K562 (cell line): ENCODE measurements at regions not wholly inside any gene's neighbourhood (a gene's known extent, or its start where the extent isn't known, plus 50 kb on each side); places are given as distances from the start of the nearest gene placed in this dataset.

Source experiments
- ATAC-seq: fragments of 200-7000 bp; cut with Tn5 transposase; 3 replicates; pipeline ENCODE4 v1.9.1; 2020; ENCODE audit warnings: moderate library complexity
- BruUV-seq: library from RNA; stranded (reverse); fragments of 400-500 nt; replicated peaks from 2 replicates; lab custom pipeline; 2021; lab: Mats Ljungman, UMichigan
- CTCF ChIA-PET: fragments of 300-600 bp; formaldehyde crosslinking; extraction: SDS; loops from one replicate; lab custom pipeline; 2021; ENCODE audit warnings: low intra/inter-chr PET ratio; lab: Yijun Ruan, JAX
- POLR2A ChIA-PET: fragments of 300-600, 350-650 bp; sonication (Branson Sonifier 250); formaldehyde crosslinking; extraction: SDS; loops from one replicate; lab custom pipeline; 2021; ENCODE audit warnings: antibody characterized with exemption, inconsistent platforms; lab: Yijun Ruan, JAX
- DNase-seq, 4 experiments: peaks; one replicate each; pipeline versions ENCODE4 v3.0.0 to v3.0.0-alpha.2; 2011 to 2018; ENCODE audit warnings: low spot score in 3 of 4, mixed read lengths in 3 of 4; ENCODE audit errors: extremely low read depth in 1 of 4
- FAIRE-seq: peaks from 2 replicates; lab custom pipeline; 2011; peaks lifted over from hg19 to GRCh38; lab: Jason Lieb, UNC
- H2AFZ ChIP-seq: 2 replicates; pipeline ENCODE4 v1.6.0; 2011; ENCODE audit warnings: low read depth, low read length, control low read depth, inconsistent platforms
- H3K27ac ChIP-seq: fragments of 200-600 bp; 3 replicates; pipeline ENCODE4 v1.8.0; 2011; ENCODE audit warnings: low read depth, mild to moderate bottlenecking, control low read depth, inconsistent platforms, low read length, moderate library complexity, mixed read lengths; ENCODE audit errors: extremely low read depth
- H3K27me3 ChIP-seq, 2 experiments: fragments of 300-600 bp in 1 of 2; 2 replicates in 1 of 2; 3 replicates in 1 of 2; pipeline versions ENCODE4 v1.6.0 to v1.8.0; 2011; ENCODE audit warnings: inconsistent platforms in 2 of 2, low read length in 2 of 2, mild to moderate bottlenecking in 1 of 2, mixed read lengths in 1 of 2, moderate library complexity in 1 of 2; ENCODE audit not compliant: control insufficient read depth in 2 of 2, insufficient read depth in 2 of 2
- H3K36me3 ChIP-seq: fragments of 300-600 bp; 3 replicates; pipeline ENCODE4 v1.8.0; 2011; ENCODE audit warnings: mild to moderate bottlenecking, low read length, inconsistent platforms; ENCODE audit not compliant: control insufficient read depth, insufficient read depth
- H3K4me1 ChIP-seq, 2 experiments: fragments of 200-600 bp in 1 of 2; replicated peaks in 1 of 2; 2 replicates in 1 of 2; 3 replicates in 1 of 2; pipeline versions ENCODE4 v1.5.1 to v1.8.0; 2011; ENCODE audit warnings: inconsistent platforms in 2 of 2, low read length in 2 of 2, mild to moderate bottlenecking in 1 of 2, mixed read lengths in 1 of 2, moderate library complexity in 1 of 2; ENCODE audit not compliant: control insufficient read depth in 2 of 2, insufficient read depth in 2 of 2
- H3K4me2 ChIP-seq: 2 replicates; pipeline ENCODE4 v1.6.1; 2011; ENCODE audit warnings: low read length, control low read depth, inconsistent platforms, mixed read lengths; ENCODE audit not compliant: insufficient read depth
- H3K4me3 ChIP-seq: fragments of 200-600 bp; sonication (generic), shearing (Covaris generic); 2 replicates; pipeline ENCODE4 v1.5.1; 2016; ENCODE audit warnings: control low read depth, inconsistent platforms
- H3K79me2 ChIP-seq: fragments of 200-600 bp; 3 replicates; pipeline ENCODE4 v1.8.0; 2011; ENCODE audit warnings: low read length, inconsistent platforms; ENCODE audit not compliant: control insufficient read depth, insufficient read depth
- H3K9ac ChIP-seq, 2 experiments: 2 replicates each; pipeline versions ENCODE4 v1.6.0 to v1.6.1; 2011; ENCODE audit warnings: low read depth in 2 of 2, low read length in 2 of 2, control low read depth in 1 of 2, inconsistent platforms in 1 of 2, mild to moderate bottlenecking in 1 of 2, mixed read lengths in 1 of 2; ENCODE audit not compliant: insufficient read depth in 1 of 2
- H3K9me1 ChIP-seq: one replicate; pipeline ENCODE4 v1.6.0; 2011; ENCODE audit warnings: inconsistent platforms, mild to moderate bottlenecking, low read length, moderate library complexity; ENCODE audit not compliant: control insufficient read depth, insufficient read depth
- H3K9me3 ChIP-seq: replicated peaks from 2 replicates; pipeline ENCODE4 v1.5.1; 2011; ENCODE audit warnings: low read depth, low read length, inconsistent platforms; ENCODE audit not compliant: control insufficient read depth, insufficient read depth
- H4K20me1 ChIP-seq: replicated peaks from 2 replicates; pipeline ENCODE4 v1.6.1; 2011; ENCODE audit warnings: low read length, inconsistent platforms, mixed read lengths; ENCODE audit not compliant: control insufficient read depth, insufficient read depth
- CXXC5 ChIP-seq: fragments of 250-450 bp; sonication (Bioruptor Pico); IDR thresholded peaks from 2 replicates; pipeline ENCODE4 v1.8.0; 2022; ENCODE audit warnings: inconsistent platforms, mild to moderate bottlenecking, moderate library complexity
- FUS ChIP-seq: fragments of 200-400 bp; formaldehyde crosslinking; optimal IDR thresholded peaks from 2 replicates; pipeline ENCODE3; 2017; ENCODE audit warnings: low read depth, low read length
- RBM39 ChIP-seq: fragments of 200-400 bp; formaldehyde crosslinking; optimal IDR thresholded peaks from 2 replicates; pipeline ENCODE3; 2018; ENCODE audit warnings: low read depth, low read length
- TEAD1 ChIP-seq, 2 experiments: fragments of 450-650 bp in 1 of 2; sonication (generic) in 1 of 2; formaldehyde crosslinking; IDR thresholded peaks; 2 replicates each; pipeline versions ENCODE4 v1.4.0 to v1.8.0; 2020 to 2022; ENCODE audit warnings: mild to moderate bottlenecking in 2 of 2, missing genetic modification reagents in 1 of 2
- XRCC3 ChIP-seq: fragments of 450-650 bp; IDR thresholded peaks from 2 replicates; pipeline ENCODE4 v1.6.1; 2017; ENCODE audit warnings: mild to moderate bottlenecking, moderate library complexity
- ZC3H11A ChIP-seq: IDR thresholded peaks from 2 replicates; pipeline ENCODE4 v1.6.1; 2012; ENCODE audit warnings: low read depth, low read length, improper control_type of control experiment
- ZNF184 ChIP-seq: sonication (generic); formaldehyde crosslinking; IDR thresholded peaks from 2 replicates; pipeline ENCODE4 v1.5.0; 2020; ENCODE audit warnings: missing genetic modification reagents
- ZNF23 ChIP-seq: fragments of 250-450 bp; sonication (Bioruptor Pico); IDR thresholded peaks from 2 replicates; pipeline ENCODE4 v1.4.0; 2020; ENCODE audit warnings: mild to moderate bottlenecking
- WGBS: fragments of 100-300 bp; shearing (Covaris generic); methylation state at CpG from one replicate; pipeline ENCODE4 v1.1.6; 2016; ENCODE audit warnings: low coverage, mixed read lengths; ENCODE audit not compliant: insufficient coverage; ENCODE audit errors: missing lambda C conversion rate; 5-methylcytosine and 5-hydroxymethylcytosine counted together
- in situ Hi-C: fragments of 300-500 bp; cut with MboI; formaldehyde crosslinking; loops from 4 replicates; pipeline ENCODE4 v1.15.0; 2018; ENCODE audit warnings: inconsistent platforms, mixed read lengths
- intact Hi-C: fragments of 100-400 bp; cut with micrococcal nuclease; formaldehyde crosslinking; loops from 2 replicates; pipeline ENCODE4 v1.14.2; 2022
- TF ChIP-seq, protein P1 (sequence below): IDR thresholded peaks from 2 replicates; pipeline ENCODE4 v1.6.1; 2011; ENCODE audit not compliant: insufficient read length; ENCODE audit errors: extremely low read depth
- TF ChIP-seq, protein P2 (sequence below): fragments of 450-650 bp; IDR thresholded peaks from 2 replicates; pipeline ENCODE4 v1.6.1; 2017; ENCODE audit warnings: antibody characterized with exemption, mild to moderate bottlenecking

DNA sequence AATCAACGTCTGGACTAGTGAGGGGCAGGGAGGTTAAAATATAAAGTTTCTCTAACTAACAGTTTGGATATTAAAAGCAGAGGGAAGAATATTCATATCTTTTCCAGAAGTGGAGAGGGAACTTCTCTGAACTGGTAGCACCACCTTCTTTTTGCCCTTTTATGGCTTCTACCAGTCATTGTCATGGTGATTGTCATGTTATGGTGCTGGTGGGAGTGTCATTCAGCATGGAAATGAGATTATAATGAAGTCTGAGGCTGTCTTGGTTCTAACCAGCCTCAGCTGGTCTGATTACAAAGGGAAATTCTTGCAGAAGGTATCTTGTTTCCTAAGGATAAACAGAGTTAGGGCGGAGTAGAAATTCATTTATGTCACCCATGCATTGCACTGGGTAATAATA, 523.8 kb downstream of the ZWINT start:
- TF ChIP-seq RBM39 (no peak), FUS (no peak), ZNF23 (CRISPR knock-in tag) (no peak), TEAD1 (CRISPR knock-in tag; IDR thresholded peaks at IDR 0.05) (no peak), ZNF184 (CRISPR knock-in tag) (no peak), ZC3H11A (no peak), CXXC5 (no peak), XRCC3 (no peak)
- TF ChIP-seq, protein P1, sequence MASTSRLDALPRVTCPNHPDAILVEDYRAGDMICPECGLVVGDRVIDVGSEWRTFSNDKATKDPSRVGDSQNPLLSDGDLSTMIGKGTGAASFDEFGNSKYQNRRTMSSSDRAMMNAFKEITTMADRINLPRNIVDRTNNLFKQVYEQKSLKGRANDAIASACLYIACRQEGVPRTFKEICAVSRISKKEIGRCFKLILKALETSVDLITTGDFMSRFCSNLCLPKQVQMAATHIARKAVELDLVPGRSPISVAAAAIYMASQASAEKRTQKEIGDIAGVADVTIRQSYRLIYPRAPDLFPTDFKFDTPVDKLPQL, result no peak
- TF ChIP-seq, protein P2, sequence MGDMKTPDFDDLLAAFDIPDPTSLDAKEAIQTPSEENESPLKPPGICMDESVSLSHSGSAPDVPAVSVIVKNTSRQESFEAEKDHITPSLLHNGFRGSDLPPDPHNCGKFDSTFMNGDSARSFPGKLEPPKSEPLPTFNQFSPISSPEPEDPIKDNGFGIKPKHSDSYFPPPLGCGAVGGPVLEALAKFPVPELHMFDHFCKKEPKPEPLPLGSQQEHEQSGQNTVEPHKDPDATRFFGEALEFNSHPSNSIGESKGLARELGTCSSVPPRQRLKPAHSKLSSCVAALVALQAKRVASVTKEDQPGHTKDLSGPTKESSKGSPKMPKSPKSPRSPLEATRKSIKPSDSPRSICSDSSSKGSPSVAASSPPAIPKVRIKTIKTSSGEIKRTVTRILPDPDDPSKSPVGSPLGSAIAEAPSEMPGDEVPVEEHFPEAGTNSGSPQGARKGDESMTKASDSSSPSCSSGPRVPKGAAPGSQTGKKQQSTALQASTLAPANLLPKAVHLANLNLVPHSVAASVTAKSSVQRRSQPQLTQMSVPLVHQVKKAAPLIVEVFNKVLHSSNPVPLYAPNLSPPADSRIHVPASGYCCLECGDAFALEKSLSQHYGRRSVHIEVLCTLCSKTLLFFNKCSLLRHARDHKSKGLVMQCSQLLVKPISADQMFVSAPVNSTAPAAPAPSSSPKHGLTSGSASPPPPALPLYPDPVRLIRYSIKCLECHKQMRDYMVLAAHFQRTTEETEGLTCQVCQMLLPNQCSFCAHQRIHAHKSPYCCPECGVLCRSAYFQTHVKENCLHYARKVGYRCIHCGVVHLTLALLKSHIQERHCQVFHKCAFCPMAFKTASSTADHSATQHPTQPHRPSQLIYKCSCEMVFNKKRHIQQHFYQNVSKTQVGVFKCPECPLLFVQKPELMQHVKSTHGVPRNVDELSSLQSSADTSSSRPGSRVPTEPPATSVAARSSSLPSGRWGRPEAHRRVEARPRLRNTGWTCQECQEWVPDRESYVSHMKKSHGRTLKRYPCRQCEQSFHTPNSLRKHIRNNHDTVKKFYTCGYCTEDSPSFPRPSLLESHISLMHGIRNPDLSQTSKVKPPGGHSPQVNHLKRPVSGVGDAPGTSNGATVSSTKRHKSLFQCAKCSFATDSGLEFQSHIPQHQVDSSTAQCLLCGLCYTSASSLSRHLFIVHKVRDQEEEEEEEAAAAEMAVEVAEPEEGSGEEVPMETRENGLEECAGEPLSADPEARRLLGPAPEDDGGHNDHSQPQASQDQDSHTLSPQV, result no peak
- H3K9me1 ChIP-seq, result no peaks in the 10 kb centered on the region
- no peak overlapping the region for H2AFZ ChIP-seq
- no peaks in the 10 kb centered on the region for H3K4me1 ChIP-seq
- DNase-seq (no peak), ATAC-seq (no peak), FAIRE-seq (no peak)
- POLR2A ChIA-PET, result no interaction called here
- intact Hi-C loops, result no loop called here
- BruUV-seq, result no TSS peak
- no peaks in the 10 kb centered on the region for H3K9me3 ChIP-seq
- no peaks in the 10 kb centered on the region for H3K36me3 ChIP-seq
- H3K4me3 ChIP-seq, result no peak overlapping the region
- H3K79me2 ChIP-seq, result no peaks in the 10 kb centered on the region
- H3K9ac ChIP-seq, result no peak overlapping the region
- no peaks in the 10 kb centered on the region for H3K27me3 ChIP-seq
- no peak overlapping the region for H3K4me2 ChIP-seq
- in situ Hi-C loops, result no loop called here
- no peak overlapping the region for H3K27ac ChIP-seq
- WGBS, result 0% methylated on average over 2 of the region's 2 CpGs
- CTCF ChIA-PET, result no interaction called here
- H4K20me1 ChIP-seq, result no peaks in the 10 kb centered on the region
